Left renal pelvis (tissue), 4 donors: ENCODE measurements at regions not wholly inside any gene's neighbourhood (a gene's known extent, or its start where the extent isn't known, plus 50 kb on each side); places are given as distances from the start of the nearest gene placed in this dataset.

ENCODE experiments used
- DNase-seq, 4 donors: peaks; one replicate each; pipeline ENCODE4 v3.0.0-alpha.2; 2013; ENCODE audit warnings: low read depth in 4 of 4, low spot score in 3 of 4

GRCh38 chr12:92338671-92339070 is 193.0 kb upstream of the BTG1 start:
- DNase-seq, result no peak

DNA sequence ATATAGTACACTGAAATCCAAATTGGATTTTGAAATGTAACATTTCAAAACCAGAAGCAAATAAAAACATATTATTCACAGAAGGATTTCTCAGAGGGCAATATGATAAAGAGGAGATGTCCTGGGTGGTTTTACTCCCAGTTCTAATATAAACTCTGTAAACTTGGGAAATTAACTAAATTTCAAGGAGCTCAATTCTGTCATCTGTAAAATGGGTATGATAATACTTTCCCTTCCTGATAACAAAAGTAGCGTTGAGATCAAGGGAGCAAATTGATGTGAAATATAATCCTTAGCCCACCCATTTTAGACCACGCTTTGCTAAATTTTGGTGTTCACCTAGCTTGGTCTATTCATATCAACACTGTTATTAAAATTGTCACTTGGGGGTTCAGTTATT is 192.5 kb upstream of the BTG1 start:
- DNase-seq, result no peak

- no peak for DNase-seq
These were observed 191.5 kb upstream of the BTG1 start for GRCh38 chr12:92337128-92337527.

- DNase-seq, result no peak
These were observed 191.0 kb upstream of the BTG1 start for GRCh38 chr12:92336641-92337040.

DNA sequence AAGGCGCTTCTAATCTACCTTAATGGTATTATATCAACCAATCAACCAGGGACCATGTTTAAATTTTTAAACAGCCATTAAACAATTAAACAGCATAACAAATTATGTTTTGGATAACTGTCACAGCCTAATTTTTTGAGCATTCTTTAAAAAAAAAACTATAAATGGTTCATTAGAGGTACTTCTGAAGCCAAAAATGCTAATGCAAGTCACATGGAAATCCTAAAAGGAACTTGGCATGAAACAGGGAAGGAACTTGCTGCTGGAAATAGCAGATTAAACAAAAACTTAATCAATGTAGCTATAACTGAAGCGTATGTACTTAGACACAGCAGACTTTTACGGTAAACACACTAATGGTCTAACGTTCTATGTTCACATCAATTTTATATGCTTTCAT is 190.2 kb upstream of the BTG1 start:
- no peak for DNase-seq

DNA sequence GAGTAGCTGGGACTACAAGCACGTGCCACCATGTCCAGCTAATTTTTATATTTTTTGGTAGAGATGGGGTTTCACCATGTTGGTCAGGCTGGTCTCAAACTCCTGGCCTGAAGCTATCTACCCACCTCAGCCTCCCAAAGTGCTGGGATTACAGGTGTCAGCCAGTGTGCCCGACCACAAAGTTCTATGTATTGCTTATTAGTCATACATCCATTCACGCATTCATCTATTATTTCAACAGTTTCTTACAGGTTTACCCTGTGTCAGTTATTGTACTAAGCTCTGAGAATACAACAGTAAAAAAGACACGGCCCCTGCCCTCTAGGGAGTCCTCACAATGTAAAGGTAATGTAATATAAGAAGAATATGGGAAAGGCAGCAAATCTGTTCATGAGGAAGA is 188.9 kb upstream of the BTG1 start:
- no peak for DNase-seq

GRCh38 chr12:92332552-92332951 is 186.9 kb upstream of the BTG1 start:
- no peak for DNase-seq

DNA sequence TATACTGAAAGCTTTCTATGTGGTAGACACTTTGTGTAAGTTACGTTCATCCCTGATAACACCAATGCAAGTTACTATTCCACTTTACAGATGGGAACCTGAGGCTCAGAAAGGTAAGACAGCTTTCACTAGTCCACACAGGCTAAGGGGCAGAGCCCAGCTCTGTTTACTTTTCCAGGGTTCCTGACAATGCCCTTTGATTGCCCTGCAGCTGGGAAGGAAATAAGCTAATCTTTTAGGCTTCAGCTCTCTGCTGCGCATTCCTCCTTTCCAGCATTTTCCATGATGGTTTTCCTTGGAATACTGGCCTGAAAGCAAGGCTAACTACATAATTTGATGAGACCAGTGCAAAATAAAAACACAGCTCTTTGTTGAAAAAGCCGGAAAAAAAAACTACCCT is 185.7 kb upstream of the BTG1 start:
- no peak for DNase-seq

DNA sequence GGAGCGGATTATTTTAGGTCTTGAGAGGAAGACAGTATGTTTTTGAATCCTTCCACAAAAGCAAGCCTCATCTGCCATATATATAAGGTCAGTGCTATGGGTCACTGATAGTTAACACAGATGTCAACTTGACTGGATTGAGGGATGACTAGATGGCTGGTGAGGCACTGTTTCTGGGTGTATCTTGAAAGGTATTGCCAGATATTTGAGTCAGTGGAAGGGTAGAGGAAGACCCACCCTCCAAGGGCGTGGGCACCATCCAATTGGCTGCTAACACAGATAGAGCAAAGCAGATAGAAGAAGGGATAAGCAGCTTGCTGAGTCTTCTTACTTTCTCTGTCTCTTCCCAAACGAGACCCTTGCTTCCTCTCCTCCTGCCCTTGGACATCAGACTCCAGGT is 185.0 kb upstream of the BTG1 start:
- DNase-seq, result no peak

- no peak for DNase-seq
These were observed 181.2 kb upstream of the BTG1 start for GRCh38 chr12:92326877-92327276.

DNA sequence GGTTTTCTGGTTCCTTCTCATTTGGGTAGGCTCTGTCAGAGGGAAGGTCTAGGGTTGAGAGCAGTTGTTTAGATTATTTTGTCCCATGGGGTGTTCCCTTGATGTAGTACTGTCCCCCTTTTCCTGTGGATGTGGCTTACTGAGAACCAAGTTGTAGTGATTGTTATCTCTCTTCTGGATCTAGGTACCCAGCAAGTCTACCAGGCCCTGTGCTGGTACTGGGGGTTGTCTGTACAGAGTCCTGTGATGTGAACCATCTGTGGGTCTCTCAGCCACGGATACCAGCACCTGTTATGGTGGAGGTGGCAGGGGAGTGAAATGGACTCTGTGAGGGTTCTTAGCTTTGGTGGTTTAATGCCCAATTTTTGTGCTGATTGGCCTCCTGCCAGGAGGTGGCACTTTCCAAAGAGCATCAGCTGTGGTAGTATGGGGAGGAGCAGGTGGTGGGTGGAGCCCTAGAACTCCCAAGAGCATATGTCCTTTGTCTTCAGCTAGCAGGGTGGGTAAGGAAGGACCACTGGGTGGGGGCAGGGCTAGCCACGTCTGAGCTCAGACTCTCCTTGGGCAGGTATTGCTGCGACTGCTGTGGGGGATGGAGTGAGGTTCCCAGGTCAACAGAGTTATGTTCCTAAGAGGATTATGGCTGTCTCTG is 179.3 kb upstream of the BTG1 start:
- no peak for DNase-seq

- DNase-seq, result no peak
These were observed 166.9 kb upstream of the BTG1 start for GRCh38 chr12:92312463-92312964.

DNA sequence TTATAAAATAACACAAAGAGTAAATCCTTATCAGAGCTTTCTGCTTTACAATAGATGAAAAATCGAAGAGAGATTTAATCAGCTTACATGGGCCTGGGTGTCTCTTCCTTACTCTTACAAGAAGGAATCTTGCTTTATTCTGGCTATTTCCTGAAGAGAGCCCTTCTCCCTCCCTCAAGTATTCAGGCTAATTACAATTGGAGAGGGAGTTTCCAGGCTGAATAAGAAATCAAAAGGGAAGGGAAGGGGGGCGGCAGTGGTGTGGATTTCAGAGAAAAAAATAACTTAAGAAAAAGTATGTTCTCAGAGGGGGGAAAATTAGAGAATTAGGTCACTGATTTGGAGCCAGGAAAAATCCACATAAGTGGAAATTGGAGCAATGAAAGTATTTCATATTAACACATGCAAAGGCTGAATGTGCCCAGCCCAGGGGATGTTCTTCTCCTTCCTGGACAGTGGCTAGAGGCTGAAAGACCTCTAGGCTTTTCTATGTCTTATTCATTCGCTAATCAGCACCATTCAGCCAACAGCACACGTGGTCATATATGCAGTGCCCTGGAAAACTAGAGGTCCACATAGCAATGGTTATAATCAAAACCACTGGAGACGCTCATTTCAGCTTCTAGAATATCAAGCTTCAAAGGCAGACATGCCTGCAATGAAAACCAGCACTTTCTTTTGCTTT is 158.9 kb upstream of the BTG1 start:
- DNase-seq, result peak in 2 of 4 donors; percentile 5 to 15

DNA sequence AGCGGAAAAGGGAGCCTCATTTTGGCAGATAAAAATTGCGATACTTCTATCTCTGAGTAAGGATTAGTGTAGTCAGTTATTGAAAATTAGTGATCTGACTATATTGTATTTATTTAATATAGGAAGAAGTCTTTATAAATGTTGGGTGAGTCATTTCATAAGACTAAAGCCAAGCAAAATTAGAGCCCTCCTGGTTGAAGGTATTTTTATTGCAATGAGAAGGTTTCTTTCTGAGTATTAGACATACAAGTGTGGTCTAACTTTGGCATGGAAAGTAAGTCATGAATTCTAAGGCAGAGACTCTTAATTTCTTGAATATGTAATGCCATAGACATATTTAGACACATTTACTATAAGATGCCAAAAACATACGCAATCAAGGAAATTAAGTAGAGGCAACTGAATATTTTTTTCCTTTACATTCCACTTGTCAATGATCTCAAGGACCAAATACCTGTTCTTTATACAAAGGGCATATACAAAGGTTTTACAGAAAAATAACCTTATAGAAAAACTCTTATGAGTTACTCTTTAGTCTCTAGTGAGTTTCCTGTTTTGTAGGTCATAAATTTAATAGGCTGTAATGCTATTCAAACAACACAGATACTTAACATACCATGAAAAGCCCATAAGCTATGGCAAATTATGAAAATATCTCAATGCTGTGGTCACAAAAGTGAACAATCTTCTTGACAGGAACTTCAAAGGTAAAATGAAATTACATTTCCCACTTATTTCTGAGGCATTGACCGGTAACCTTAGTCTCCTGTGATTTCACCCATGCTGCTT is 156.6 kb upstream of the BTG1 start:
- no peak for DNase-seq

DNA sequence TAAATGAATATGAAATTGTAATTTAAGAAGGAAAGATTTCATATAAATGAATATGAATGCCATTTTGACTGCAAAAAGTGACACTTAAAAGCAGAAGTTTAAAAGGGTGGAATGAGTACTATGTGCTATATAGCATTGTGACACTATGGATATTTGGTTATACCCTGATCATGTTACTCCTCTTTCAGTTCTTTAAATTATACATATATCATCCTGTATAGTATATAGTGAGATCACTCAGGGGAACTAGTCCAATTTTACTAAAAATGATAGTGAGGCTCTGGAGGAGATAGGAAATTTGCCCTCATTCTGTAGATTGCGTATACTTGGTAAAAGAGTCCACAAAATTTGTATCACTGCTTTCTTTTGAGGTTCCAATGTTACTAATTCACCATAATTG is 155.7 kb upstream of the BTG1 start:
- DNase-seq, result no peak

DNA sequence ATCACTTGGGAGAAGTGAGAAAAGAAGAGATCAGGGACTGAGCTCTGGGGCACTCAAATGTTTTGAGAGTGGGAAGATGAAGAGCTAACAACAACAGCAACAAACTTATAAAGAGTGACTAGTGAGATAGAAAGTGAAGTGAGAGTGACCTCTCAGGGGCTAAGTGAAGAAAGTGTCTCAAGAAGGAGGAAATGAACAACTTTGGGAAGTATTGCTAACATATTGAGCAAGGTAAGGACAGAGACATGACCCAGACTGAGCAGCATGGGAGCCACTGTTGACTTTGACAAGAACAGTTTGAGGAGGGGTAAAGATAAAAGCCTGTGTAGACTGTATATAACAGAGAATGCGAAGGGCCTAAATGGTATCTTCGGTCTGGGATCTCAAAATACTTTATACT is 155.1 kb upstream of the BTG1 start:
- DNase-seq, result no peak

- DNase-seq, result no peak
These were observed 154.1 kb upstream of the BTG1 start for GRCh38 chr12:92299744-92300143.

DNA sequence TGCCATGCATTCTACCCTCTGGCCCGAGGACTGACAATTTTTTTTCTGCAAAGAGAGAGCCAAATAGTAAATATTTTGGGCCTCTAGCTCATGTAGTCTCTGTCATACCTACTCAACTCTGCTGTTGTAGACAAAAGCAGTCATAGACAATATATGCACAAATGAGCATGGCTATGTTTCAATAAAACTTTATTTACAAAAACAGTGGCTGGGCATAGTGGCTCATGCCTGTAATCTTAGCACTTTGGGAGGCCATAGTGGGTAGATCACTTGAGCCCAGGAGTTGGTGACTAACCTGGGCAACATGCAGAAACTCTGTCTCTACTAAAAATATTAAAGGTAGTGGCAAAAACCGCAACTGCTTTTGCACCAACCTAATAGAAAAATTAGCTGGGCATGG is 153.7 kb upstream of the BTG1 start:
- DNase-seq, result no peak

- DNase-seq, result no peak
These were observed 152.5 kb upstream of the BTG1 start for GRCh38 chr12:92297932-92298696.

- DNase-seq, result no peak
These were observed 151.8 kb upstream of the BTG1 start for GRCh38 chr12:92297405-92297804.

DNA sequence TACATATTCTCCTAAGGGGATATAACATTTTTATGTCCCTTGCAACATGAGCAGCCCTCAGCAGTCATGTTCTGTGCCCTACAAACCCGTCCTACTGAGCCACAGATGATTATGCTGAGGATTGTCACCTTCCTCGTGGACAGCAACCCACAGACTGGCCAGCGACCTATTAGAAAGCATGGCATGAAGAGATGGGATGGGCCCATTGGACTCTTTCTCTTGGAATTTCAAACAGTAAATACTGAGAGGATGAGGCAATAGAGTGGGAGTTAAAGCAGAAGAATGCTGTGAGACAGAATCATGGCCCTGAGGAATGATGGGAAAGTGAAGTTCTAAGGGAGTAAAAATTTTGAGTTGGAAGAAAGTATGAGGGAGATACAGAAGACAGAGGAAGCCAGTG is 149.9 kb upstream of the BTG1 start:
- no peak for DNase-seq
